Right ventricle myocardium inferior (tissue), 1 donor: ENCODE measurements at regions not wholly inside any gene's neighbourhood (a gene's known extent, or its start where the extent isn't known, plus 50 kb on each side); places are given as distances from the start of the nearest gene placed in this dataset.
"Not testable (repeated sequence)": the region's sequence is repeated elsewhere in the genome, so short reads cannot be mapped to it uniquely, and the experiment has no call there.

ENCODE experiments used
- ATAC-seq: fragments of 200-7000 bp; cut with Tn5 transposase; one replicate; pipeline ENCODE4 v1.9.1; 2020; ENCODE audit warnings: mild to moderate bottlenecking, moderate library complexity
- DNase-seq: peaks from one replicate; pipeline ENCODE4 v3.0.0; 2021; ENCODE audit errors: missing footprints
- intact Hi-C: fragments of 100-400 bp; cut with DNase I; formaldehyde crosslinking; loops from one replicate; pipeline ENCODE4 v1.11.0; 2022
- donor health status: DM: no; HTN: yes; CAD: no; lungs with severe emphysema.

DNA sequence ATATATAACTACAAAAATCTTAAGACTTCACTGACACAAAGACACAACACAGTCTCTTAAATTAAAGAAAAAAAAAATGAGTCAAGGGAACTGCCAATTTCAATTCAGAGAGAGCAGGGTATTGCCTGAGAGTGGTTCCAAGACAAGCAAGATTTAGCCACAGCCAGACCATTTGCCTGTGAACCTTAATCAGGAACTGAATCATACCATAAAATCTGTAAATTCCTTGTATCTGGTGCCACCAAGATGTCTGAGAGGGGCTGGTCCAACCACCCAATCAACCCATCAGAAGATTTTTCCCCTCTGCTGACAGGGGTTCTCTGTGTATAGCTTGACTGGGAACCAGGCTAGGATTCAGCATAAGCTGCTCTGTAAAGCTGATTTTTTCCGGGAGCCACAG lies 159.2 kb downstream of the CPEB2 start:
- intact Hi-C loops = no loop called here
- ATAC-seq = no peak
- DNase-seq = no peak

- intact Hi-C loops = no loop called here
- ATAC-seq = no peak
- no peak for DNase-seq
These were observed 159.8 kb downstream of the CPEB2 start for GRCh38 chr4:15162046-15162445.

GRCh38 chr4:15162465-15163283 lies 160.4 kb downstream of the CPEB2 start:
- intact Hi-C loops = no loop called here
- ATAC-seq = no peak
- DNase-seq = no peak

- intact Hi-C loops = no loop called here
- no peak for ATAC-seq
- no peak for DNase-seq
These were observed 161.0 kb downstream of the CPEB2 start for GRCh38 chr4:15163284-15163645.

GRCh38 chr4:15164571-15164970 lies 162.3 kb downstream of the CPEB2 start:
- intact Hi-C loops = no loop called here
- DNase-seq (no peak), ATAC-seq (no peak)

- no peak for DNase-seq
- no peak for ATAC-seq
- intact Hi-C loops = no loop called here
These were observed 165.5 kb downstream of the CPEB2 start for GRCh38 chr4:15167743-15168142.

DNA sequence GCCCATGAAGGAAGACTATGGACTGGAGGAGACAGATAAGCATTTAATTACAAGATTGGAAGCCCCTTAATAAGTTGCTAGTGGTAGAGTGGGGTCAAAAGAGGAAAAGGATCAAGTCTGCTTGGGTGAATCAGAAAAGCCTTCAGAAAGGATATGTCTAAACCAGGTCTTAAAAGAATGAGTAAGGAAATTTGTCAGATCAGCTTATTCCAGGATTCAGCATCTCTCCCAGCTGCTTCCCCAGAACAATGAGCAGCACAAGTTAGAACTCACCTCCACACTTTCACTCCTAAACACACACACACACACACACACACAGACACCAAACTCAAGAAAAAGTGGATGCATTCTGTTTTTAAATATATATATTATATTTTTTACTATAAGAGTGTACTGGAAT lies 166.5 kb downstream of the CPEB2 start:
- ATAC-seq (no peak), DNase-seq (no peak)
- intact Hi-C loops = no loop called here

- DNase-seq = no peak
- intact Hi-C loops = no loop called here
- ATAC-seq = no peak
These were observed 169.4 kb downstream of the CPEB2 start for GRCh38 chr4:15171725-15172124.

DNA sequence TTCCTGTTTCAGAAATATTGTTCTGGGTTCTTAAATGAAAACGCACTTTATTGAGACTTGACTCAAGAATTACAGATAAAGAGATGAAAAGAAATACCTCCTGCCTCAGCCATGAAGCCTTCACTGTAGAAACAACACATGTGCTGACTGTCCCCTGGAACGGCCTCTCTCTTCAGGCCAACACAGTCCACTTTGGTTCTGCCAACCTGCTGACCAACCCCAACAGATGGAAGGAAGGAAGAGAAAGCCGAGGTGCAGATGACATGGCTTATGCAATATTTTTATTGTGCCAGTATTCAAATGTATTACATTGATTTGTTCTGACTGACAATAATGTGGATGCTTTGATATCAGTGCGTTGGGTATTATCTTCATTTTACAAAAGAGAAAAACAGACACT lies 171.0 kb downstream of the CPEB2 start:
- DNase-seq (no peak), ATAC-seq (no peak)
- intact Hi-C loops = no loop called here

- ATAC-seq, intact Hi-C loops, DNase-seq: not testable (repeated sequence)
These were observed 171.9 kb downstream of the CPEB2 start for GRCh38 chr4:15174168-15174567.

- intact Hi-C loops, DNase-seq, ATAC-seq: not testable (repeated sequence)
These were observed 177.6 kb downstream of the CPEB2 start for GRCh38 chr4:15179842-15180241.

- ATAC-seq = no peak
- intact Hi-C loops = no loop called here
- DNase-seq = no peak
These were observed 180.4 kb downstream of the CPEB2 start for GRCh38 chr4:15182600-15183220.

GRCh38 chr4:15186149-15186548 lies 183.9 kb downstream of the CPEB2 start:
- DNase-seq = no peak
- peak; percentile 54 for ATAC-seq
- intact Hi-C loops = no loop called here

- no peak for ATAC-seq
These were observed 184.5 kb downstream of the CPEB2 start for GRCh38 chr4:15186806-15187205.

DNA sequence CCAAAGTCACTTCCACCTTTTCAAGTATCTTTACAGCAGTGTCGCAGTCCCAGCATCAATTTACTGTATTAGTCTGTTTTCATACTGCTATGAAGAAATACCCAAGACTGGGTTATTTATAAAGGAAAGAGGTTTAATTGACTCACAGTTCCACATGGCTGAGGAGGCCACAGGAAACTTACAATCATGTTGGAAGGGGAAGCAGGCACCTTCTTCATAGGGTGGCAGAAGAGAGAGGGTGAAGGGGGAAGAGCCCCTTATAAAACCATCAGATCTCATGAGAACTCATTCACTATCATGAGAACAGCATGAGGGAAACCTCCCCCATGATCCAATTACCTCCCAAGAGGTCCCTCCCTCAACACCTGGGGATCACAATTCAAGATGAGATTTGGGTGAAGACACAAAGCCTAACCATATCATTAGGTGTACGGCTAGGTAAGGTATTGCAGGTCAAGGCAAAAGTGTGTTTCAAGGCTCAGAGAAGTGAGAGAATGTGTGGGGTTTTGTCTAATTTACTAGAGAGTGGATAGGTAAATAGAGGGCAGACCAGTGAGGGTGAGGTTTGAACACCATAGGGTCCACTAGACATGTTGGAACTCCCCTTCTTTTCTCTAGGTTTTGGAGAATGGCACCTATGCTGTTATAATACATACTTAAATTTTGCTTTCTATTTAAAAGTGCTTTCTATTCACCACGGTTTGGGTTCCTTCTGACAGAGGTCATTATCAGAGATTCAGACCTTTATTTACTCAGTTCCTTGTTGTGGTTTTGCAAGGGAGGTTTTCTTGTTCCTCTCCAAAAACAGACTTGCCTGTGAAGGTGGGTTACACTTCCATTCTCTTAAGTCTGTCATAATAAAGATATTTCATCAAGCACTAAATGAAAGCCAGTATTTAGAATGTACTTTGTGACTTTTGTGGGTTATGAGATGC lies 186.6 kb downstream of the CPEB2 start:
- ATAC-seq (no peak), DNase-seq (no peak)
- intact Hi-C loops = no loop called here

More at GRCh38 chr4:15186806-15187205, 184.5 kb downstream of the CPEB2 start:
- intact Hi-C loops = no loop called here
- DNase-seq = no peak

DNA sequence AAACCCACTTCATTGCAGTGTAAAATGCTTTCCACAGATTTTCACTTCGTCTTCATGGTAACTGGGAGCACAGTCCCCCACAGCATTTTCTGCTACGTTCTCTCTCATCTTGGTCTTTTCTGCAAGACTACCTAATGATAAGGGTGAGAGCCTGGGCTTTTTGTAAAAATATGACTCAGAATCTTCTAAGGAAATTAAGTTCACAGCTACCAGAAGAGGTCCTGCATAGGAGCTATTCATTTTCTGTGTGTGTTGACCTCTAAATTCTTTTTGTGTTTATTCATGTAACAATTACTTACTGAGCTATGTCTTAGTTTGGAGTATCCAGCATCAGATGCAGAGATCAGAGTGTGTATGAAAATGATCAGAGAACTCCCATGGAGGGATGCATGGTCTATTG lies 192.2 kb downstream of the CPEB2 start:
- intact Hi-C loops = no loop called here
- DNase-seq (no peak), ATAC-seq (no peak)

DNA sequence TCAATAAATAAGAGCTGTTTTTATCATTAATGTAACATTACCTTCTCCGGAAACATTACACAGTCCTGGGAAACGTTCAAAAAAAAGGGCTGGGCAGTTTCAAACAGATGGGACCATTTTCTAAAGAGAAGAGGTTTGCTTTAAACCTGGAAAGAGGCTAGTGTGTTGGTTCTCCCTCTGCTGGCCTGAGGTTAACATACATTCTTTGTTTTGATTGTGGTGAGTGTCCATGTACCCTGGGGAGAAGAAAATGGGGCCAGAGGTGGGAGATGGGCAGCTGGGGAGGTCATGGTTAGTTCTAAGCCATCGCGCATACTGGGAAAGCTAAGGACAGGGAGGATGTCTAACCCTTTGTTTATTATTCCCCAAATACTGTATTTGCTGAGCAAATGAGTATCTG lies 194.7 kb downstream of the CPEB2 start:
- DNase-seq = no peak
- ATAC-seq = peak; percentile 36
- intact Hi-C loops = no loop called here

DNA sequence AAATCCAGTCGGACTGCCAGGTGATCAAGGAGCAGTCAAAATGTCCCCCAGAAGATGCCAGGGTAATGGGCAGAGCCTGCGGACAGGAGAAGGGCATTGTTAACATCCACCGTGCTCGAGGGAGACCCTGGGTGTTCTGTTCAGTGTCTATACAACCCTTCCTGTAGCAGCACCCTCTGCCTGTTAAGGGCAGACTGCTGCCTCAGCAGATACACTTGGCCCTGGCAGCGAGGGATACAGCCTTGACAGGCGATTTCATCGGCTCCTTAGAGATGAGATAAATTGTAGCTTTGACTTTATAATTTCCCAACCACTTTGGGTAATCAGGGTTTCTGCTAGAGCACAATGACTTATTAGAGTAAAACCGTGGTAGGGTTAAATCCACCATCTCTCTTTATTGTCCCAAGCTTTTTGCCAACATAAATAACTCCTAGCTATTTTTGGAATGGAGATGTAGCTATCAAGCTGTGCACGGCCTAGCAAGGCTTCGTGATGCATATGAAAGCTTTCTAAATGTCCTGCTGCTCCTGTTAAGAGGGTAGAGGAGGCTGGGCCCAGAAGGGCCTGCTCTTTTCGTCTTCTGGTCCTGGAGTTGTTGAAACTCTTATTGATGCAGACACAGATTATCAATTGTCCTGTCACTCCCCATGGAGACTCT lies 195.9 kb downstream of the CPEB2 start:
- DNase-seq (no peak), ATAC-seq (peak; percentile 64)
- intact Hi-C loops = no loop called here

- ATAC-seq = no peak
- no peak for DNase-seq
- intact Hi-C loops = no loop called here
These were observed 199.5 kb downstream of the CPEB2 start for GRCh38 chr4:15201782-15202181.
